ENCODE measurements at regions not wholly inside any gene's neighbourhood (a gene's known extent, or its start where the extent isn't known, plus 50 kb on each side); places are given as distances from the start of the nearest gene placed in this dataset.

DNA sequence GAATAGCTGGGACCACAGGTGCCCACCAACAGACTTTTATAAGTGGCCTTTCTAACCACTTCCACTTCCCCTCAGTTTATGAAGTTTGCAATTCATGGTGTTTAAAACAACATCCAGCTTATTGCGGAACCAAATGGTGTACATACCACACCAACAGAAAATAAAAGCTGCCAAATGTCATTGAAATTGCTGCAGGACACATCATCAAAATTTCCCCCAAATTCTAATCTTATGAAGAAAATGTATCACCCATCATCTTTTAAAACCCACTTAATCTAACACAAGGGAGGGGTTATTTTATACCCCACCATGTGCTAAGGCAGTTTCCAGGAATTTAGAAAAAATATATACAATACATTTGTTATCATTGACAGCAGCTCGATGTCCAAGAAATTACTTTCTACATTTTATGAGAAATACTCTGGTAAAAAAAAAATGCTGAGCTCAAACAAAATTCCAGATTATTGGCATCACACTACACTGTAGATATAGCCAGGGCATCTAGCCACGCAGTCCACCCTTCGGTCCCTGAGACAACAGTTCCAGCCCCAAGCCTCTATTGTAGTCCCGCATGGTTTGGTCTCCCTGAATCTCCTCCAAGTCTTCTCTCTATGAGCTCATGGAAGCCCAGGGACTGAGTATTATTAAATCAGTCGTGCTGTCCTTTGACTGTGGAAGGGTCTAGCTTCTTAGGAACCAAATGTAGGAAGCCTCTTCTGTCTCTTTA is 372.8 kb upstream of the SLC30A5 start:
- TF ChIP-seq POLR2AphosphoS5 (IDR thresholded peaks at IDR 0.05; ENCODE audit: low read depth, low read length) (no peak), TCF7L2 (IDR thresholded peaks at IDR 0.05; ENCODE audit: low read depth, low read length) (no peak), SIN3A (IDR thresholded peaks at IDR 0.05; ENCODE audit: borderline replicate concordance, insufficient read depth, low read depth, low read length) (no peak)
- TF ChIP-seq, protein P1, sequence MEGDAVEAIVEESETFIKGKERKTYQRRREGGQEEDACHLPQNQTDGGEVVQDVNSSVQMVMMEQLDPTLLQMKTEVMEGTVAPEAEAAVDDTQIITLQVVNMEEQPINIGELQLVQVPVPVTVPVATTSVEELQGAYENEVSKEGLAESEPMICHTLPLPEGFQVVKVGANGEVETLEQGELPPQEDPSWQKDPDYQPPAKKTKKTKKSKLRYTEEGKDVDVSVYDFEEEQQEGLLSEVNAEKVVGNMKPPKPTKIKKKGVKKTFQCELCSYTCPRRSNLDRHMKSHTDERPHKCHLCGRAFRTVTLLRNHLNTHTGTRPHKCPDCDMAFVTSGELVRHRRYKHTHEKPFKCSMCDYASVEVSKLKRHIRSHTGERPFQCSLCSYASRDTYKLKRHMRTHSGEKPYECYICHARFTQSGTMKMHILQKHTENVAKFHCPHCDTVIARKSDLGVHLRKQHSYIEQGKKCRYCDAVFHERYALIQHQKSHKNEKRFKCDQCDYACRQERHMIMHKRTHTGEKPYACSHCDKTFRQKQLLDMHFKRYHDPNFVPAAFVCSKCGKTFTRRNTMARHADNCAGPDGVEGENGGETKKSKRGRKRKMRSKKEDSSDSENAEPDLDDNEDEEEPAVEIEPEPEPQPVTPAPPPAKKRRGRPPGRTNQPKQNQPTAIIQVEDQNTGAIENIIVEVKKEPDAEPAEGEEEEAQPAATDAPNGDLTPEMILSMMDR (IDR thresholded peaks at IDR 0.05) = no peak
- TF ChIP-seq, protein P2, sequence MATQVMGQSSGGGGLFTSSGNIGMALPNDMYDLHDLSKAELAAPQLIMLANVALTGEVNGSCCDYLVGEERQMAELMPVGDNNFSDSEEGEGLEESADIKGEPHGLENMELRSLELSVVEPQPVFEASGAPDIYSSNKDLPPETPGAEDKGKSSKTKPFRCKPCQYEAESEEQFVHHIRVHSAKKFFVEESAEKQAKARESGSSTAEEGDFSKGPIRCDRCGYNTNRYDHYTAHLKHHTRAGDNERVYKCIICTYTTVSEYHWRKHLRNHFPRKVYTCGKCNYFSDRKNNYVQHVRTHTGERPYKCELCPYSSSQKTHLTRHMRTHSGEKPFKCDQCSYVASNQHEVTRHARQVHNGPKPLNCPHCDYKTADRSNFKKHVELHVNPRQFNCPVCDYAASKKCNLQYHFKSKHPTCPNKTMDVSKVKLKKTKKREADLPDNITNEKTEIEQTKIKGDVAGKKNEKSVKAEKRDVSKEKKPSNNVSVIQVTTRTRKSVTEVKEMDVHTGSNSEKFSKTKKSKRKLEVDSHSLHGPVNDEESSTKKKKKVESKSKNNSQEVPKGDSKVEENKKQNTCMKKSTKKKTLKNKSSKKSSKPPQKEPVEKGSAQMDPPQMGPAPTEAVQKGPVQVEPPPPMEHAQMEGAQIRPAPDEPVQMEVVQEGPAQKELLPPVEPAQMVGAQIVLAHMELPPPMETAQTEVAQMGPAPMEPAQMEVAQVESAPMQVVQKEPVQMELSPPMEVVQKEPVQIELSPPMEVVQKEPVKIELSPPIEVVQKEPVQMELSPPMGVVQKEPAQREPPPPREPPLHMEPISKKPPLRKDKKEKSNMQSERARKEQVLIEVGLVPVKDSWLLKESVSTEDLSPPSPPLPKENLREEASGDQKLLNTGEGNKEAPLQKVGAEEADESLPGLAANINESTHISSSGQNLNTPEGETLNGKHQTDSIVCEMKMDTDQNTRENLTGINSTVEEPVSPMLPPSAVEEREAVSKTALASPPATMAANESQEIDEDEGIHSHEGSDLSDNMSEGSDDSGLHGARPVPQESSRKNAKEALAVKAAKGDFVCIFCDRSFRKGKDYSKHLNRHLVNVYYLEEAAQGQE (IDR thresholded peaks at IDR 0.05; ENCODE audit: insufficient read depth in 1 of 2, low read depth in 2 of 2, low read length in 1 of 2) = no peak
